Thyroid gland (tissue), 4 donors: ENCODE measurements at regions not wholly inside any gene's neighbourhood (a gene's known extent, or its start where the extent isn't known, plus 50 kb on each side); places are given as distances from the start of the nearest gene placed in this dataset.

Experiments
- POLR2A ChIP-seq, 2 donors: fragments of 450-650 bp; IDR thresholded peaks; one replicate each; pipeline ENCODE4 v1.6.1; 2017; ENCODE audit warnings: antibody characterized with exemption in 2 of 2, mild to moderate bottlenecking in 2 of 2, moderate library complexity in 1 of 2
- TF ChIP-seq, protein P1 (sequence below), 6 experiments: fragments of 200-600 bp in 3 of 6; fragments of 450-650 bp in 3 of 6; sonication (generic) in 3 of 6; IDR thresholded peaks; one replicate each; pipeline ENCODE4 v1.5.1; 2016 to 2019; ENCODE audit warnings: antibody characterized with exemption in 6 of 6, mild to moderate bottlenecking in 2 of 6, inconsistent platforms in 1 of 6, moderate library complexity in 1 of 6

DNA sequence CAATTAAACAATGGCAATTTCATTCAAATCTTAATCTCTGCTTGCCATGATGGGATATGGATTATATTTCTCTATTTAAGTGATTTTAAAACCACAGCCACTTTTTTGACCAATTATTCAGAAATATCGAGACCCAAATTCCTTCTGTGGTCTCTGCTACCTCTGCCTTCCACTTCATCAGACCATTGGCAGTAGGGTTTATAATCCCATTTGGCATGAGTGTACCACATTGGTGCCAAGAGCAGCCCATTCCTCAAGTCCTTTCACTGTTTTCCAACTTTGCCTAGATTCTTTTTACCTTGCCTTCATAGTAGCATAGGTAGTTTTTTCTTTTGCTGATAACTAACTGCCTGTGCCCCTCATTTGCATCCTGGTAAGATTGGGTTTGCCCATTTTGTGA, 319.9 kb downstream of the ARL4A start:
- TF ChIP-seq, protein P1, sequence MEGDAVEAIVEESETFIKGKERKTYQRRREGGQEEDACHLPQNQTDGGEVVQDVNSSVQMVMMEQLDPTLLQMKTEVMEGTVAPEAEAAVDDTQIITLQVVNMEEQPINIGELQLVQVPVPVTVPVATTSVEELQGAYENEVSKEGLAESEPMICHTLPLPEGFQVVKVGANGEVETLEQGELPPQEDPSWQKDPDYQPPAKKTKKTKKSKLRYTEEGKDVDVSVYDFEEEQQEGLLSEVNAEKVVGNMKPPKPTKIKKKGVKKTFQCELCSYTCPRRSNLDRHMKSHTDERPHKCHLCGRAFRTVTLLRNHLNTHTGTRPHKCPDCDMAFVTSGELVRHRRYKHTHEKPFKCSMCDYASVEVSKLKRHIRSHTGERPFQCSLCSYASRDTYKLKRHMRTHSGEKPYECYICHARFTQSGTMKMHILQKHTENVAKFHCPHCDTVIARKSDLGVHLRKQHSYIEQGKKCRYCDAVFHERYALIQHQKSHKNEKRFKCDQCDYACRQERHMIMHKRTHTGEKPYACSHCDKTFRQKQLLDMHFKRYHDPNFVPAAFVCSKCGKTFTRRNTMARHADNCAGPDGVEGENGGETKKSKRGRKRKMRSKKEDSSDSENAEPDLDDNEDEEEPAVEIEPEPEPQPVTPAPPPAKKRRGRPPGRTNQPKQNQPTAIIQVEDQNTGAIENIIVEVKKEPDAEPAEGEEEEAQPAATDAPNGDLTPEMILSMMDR (IDR thresholded peaks at IDR 0.05), result no peak
- no peak for TF ChIP-seq POLR2A (IDR thresholded peaks at IDR 0.05)
